ENCODE measurements at regions not wholly inside any gene's neighbourhood (a gene's known extent, or its start where the extent isn't known, plus 50 kb on each side); places are given as distances from the start of the nearest gene placed in this dataset.

DNA sequence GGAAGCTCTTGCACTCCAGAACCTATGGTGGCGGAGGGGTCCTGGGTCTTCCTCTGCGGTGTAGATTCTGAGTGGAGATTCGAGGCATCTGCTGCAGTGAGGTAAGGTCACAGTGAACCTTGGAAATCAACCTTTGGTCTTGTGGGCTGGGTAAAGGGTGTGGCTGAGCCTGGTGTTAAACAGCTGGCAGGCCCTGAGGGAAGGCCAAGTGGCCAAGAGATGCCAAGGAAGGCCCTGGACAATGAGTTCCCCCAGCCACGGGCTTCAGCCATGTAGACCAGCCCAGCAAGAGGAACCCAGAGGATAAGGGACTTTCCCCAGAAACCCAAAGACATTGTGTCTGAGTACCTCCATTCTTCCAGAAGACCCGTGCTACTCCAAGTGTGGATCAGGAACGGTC, 137.2 kb upstream of the ETS2 start:
- Histone ChIP-seq H3K9me3 (ENCODE audit: control insufficient read depth, low read length) (no peaks in the 10 kb centered on the region), H3K4me3 (ENCODE audit: extremely low read depth, insufficient read depth, low read length, poor library complexity, severe bottlenecking) (no peak overlapping the region), H3K4me1 (ENCODE audit: control insufficient read depth, insufficient read depth, low read length, poor library complexity, severe bottlenecking) (no peaks in the 10 kb centered on the region), H3K27ac (ENCODE audit: low read depth, low read length, severe bottlenecking) (no peak overlapping the region), H3K36me3 (ENCODE audit: control insufficient read depth, insufficient read depth, low read length) (no peaks in the 10 kb centered on the region)
- 89 to 91% methylated on average over 4 to 6 of the region's 6 CpGs for WGBS, 2 experiments (ENCODE audit: insufficient coverage in 2 of 2)

DNA sequence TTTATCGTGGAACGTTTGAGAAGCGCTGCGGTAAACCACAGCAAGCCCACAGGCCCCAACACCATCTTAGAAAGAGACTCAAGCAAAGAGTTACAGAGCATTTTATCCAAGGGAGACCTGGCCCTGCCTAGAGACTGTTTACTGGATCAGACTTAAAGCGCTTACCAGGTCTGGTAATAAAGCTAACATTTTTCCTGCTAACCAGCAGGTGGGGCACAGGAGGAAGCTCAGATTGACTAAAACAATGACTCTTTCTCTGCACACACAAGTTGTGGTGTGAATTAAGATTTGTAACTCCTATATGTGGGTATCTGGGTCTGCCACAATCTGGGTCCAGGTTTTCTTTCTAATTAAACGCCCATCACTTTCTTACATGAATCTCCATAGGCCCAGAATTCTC, 136.5 kb upstream of the ETS2 start:
- Histone ChIP-seq H3K4me3 (ENCODE audit: extremely low read depth, insufficient read depth, low read length, poor library complexity, severe bottlenecking) (no peak overlapping the region), H3K27ac (ENCODE audit: low read depth, low read length, severe bottlenecking) (no peak overlapping the region), H3K9me3 (ENCODE audit: control insufficient read depth, low read length) (no peaks in the 10 kb centered on the region), H3K36me3 (ENCODE audit: control insufficient read depth, insufficient read depth, low read length) (no peaks in the 10 kb centered on the region), H3K4me1 (ENCODE audit: control insufficient read depth, insufficient read depth, low read length, poor library complexity, severe bottlenecking) (no peaks in the 10 kb centered on the region)
- WGBS, 2 experiments (ENCODE audit: insufficient coverage in 2 of 2) = 83 to 88% methylated on average over 6 of the region's 6 CpGs

- H3K27ac ChIP-seq (ENCODE audit: low read depth, low read length, severe bottlenecking) = no peak overlapping the region
- no peaks in the 10 kb centered on the region for H3K36me3 ChIP-seq (ENCODE audit: control insufficient read depth, insufficient read depth, low read length)
- H3K4me3 ChIP-seq (ENCODE audit: extremely low read depth, insufficient read depth, low read length, poor library complexity, severe bottlenecking) = no peak overlapping the region
- no peaks in the 10 kb centered on the region for H3K9me3 ChIP-seq (ENCODE audit: control insufficient read depth, low read length)
- 98 to 100% methylated on average over 5 to 6 of the region's 7 CpGs for WGBS, 2 experiments (ENCODE audit: insufficient coverage in 2 of 2)
- H3K4me1 ChIP-seq (ENCODE audit: control insufficient read depth, insufficient read depth, low read length, poor library complexity, severe bottlenecking) = no peaks in the 10 kb centered on the region
These were observed 134.9 kb upstream of the ETS2 start for GRCh38 chr21:38670861-38671260.

DNA sequence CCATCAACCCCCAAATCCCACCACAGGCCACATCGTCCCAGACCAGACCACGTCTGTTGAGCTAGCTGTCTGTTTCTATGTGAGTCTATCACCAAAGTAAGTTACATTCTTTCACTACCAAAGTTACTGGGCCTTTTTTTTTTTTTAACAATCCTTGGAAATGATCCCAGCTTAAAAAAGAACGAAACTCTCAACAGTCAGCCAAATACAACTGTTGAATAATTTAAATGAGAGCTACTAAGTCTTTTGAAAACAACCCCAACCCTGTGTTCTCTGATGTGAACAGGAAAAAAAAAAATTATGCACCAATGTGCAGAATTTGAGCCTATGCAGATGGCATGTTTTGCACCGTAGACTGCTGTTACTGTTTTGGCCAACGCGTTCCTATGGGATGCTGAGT, 134.0 kb upstream of the ETS2 start:
- Histone ChIP-seq H3K4me1 (ENCODE audit: control insufficient read depth, insufficient read depth, low read length, poor library complexity, severe bottlenecking) (no peaks in the 10 kb centered on the region), H3K4me3 (ENCODE audit: extremely low read depth, insufficient read depth, low read length, poor library complexity, severe bottlenecking) (no peak overlapping the region), H3K9me3 (ENCODE audit: control insufficient read depth, low read length) (no peaks in the 10 kb centered on the region), H3K27ac (ENCODE audit: low read depth, low read length, severe bottlenecking) (no peak overlapping the region), H3K36me3 (ENCODE audit: control insufficient read depth, insufficient read depth, low read length) (no peaks in the 10 kb centered on the region)
- WGBS, 2 experiments (ENCODE audit: insufficient coverage in 2 of 2) = no CpG with 5 or more reads among the region's 6 CpGs

DNA sequence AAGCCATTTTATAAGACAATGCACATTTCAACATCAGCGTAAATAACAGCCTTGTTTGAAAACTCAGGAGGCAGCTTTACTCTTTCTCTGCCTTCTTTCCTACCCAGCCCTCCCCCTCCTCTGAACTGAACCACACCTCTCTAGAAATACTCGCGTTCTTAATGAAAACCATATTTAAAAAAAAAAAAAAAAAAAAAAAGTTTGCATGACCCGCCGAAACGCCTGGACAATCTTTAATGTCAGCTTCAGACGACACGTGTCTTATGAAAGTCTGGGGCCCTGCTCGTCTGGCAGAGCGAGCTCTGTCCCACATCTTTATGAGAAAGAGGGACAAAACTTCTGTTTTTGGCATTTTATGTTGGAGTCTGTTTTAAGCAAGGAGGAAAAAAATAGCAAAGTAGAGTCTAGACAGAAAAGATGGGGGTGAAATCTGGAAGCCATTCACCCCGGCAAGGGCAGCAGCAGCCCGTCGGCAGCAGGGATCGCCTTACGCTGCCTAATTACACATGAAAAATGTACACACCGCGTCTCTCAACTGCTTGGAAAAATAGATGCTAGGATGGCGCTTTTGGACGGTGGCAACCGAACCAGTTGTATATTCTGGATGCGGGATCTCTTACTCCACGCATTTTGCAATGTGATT, 130.4 kb upstream of the ETS2 start:
- Histone ChIP-seq H3K9me3 (ENCODE audit: control insufficient read depth, low read length) (no peaks in the 10 kb centered on the region), H3K36me3 (ENCODE audit: control insufficient read depth, insufficient read depth, low read length) (no peaks in the 10 kb centered on the region), H3K27ac (ENCODE audit: low read depth, low read length, severe bottlenecking) (no peak overlapping the region), H3K4me3 (ENCODE audit: extremely low read depth, insufficient read depth, low read length, poor library complexity, severe bottlenecking) (no peak overlapping the region), H3K4me1 (ENCODE audit: control insufficient read depth, insufficient read depth, low read length, poor library complexity, severe bottlenecking) (peaks cover 9% of the 10 kb centered on the region)
- 89 to 93% methylated on average over 18 to 19 of the region's 22 CpGs for WGBS, 2 experiments (ENCODE audit: insufficient coverage in 2 of 2)

DNA sequence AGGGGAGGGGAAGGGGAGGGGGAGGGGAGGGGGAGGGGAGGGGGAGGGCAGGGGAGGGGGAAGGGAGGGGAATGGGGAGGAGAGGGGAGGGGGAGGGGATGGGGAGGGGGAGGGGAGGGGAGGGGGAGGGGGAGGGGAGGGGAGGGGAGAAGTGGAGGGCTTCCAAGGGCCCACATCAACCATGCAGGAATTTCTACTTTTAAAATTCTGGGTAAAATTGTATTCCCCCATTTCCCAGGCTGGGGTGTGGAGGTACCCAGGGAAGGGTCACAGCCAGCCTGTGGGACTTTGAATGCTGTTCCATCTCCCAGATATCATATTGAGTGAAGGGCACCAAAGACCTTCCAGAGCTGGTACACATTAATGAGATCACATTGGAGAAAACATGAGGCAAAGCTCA, 126.9 kb upstream of the ETS2 start:
- Histone ChIP-seq H3K4me1 (ENCODE audit: control insufficient read depth, insufficient read depth, low read length, poor library complexity, severe bottlenecking) (peaks cover 9% of the 10 kb centered on the region), H3K27ac (ENCODE audit: low read depth, low read length, severe bottlenecking) (no peak overlapping the region), H3K4me3 (ENCODE audit: extremely low read depth, insufficient read depth, low read length, poor library complexity, severe bottlenecking) (no peak overlapping the region), H3K36me3 (ENCODE audit: control insufficient read depth, insufficient read depth, low read length) (no peaks in the 10 kb centered on the region), H3K9me3 (ENCODE audit: control insufficient read depth, low read length) (no peaks in the 10 kb centered on the region)

DNA sequence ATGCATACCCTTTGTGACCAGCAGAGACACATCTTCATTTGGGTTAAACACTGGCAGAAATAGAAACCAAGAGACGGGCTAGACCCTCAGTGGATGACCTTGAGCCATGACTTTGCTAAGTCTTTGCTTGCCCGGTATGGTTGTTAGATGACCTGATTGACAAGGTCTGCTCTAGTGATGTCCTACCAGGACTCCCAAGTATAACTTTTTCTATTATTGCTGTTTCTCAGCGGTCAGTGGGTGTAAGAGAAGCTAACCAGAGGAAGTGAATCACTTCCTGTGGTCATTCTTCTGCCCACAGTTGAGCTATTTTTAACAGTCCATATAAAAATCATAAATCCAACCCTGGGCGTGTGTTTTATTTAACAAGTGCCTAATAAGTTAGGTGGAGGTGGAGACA, 126.2 kb upstream of the ETS2 start:
- WGBS, 2 experiments (ENCODE audit: insufficient coverage in 2 of 2) = 91 to 100% methylated on average over 1 to 3 of the region's 4 CpGs
- H3K27ac ChIP-seq (ENCODE audit: low read depth, low read length, severe bottlenecking) = no peak overlapping the region
- H3K4me3 ChIP-seq (ENCODE audit: extremely low read depth, insufficient read depth, low read length, poor library complexity, severe bottlenecking) = no peak overlapping the region
- no peaks in the 10 kb centered on the region for H3K36me3 ChIP-seq (ENCODE audit: control insufficient read depth, insufficient read depth, low read length)
- H3K4me1 ChIP-seq (ENCODE audit: control insufficient read depth, insufficient read depth, low read length, poor library complexity, severe bottlenecking) = peaks cover 9% of the 10 kb centered on the region
- H3K9me3 ChIP-seq (ENCODE audit: control insufficient read depth, low read length) = no peaks in the 10 kb centered on the region

DNA sequence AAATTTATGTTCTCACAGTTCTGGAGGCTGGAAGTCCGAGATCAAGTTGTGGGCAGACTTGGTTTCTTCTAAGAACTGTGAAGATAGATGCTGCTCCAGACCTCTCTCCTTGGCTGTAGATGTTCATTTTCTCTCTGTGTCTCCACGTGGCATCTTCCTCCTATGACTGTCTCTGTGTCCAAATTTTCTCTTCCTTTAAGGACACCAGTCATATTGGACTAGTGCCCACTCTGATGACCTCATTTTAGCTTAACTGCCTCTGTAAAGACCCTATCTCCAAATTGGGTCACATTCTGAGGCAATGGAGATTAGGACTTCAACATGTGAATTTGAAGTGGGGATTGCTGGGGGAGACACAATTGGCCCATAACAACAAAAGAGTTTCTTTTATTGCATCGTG, 125.3 kb upstream of the ETS2 start:
- Histone ChIP-seq H3K36me3 (ENCODE audit: control insufficient read depth, insufficient read depth, low read length) (no peaks in the 10 kb centered on the region), H3K4me3 (ENCODE audit: extremely low read depth, insufficient read depth, low read length, poor library complexity, severe bottlenecking) (no peak overlapping the region), H3K27ac (ENCODE audit: low read depth, low read length, severe bottlenecking) (no peak overlapping the region), H3K9me3 (ENCODE audit: control insufficient read depth, low read length) (no peaks in the 10 kb centered on the region), H3K4me1 (ENCODE audit: control insufficient read depth, insufficient read depth, low read length, poor library complexity, severe bottlenecking) (peaks cover 9% of the 10 kb centered on the region)
- 68 to 91% methylated on average over 2 of the region's 3 CpGs for WGBS, 2 experiments (ENCODE audit: insufficient coverage in 2 of 2)

DNA sequence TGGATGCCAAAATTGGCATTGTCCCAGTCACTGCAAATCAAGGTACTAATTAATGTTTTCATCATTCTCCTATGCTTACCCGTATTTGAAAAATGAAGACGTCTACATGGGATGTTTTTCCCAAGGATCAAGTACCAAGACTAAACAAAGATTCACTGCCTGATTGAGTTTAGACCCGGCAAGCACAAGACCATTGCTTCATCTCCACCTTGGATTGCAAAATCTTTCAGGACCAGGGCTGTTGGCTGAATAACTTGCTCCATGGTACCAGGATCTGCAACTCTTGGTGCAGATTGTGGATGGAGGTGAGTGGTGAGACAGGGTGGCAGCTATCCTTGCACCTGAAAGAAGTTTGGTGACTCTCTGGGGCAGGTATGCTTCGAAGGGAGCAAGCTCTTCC, 122.5 kb upstream of the ETS2 start:
- WGBS, 2 experiments (ENCODE audit: insufficient coverage in 2 of 2) = 83 to 97% methylated on average over 4 of the region's 4 CpGs
- Histone ChIP-seq H3K9me3 (ENCODE audit: control insufficient read depth, low read length) (no peaks in the 10 kb centered on the region), H3K4me1 (ENCODE audit: control insufficient read depth, insufficient read depth, low read length, poor library complexity, severe bottlenecking) (peaks cover 9% of the 10 kb centered on the region), H3K4me3 (ENCODE audit: extremely low read depth, insufficient read depth, low read length, poor library complexity, severe bottlenecking) (no peak overlapping the region), H3K36me3 (ENCODE audit: control insufficient read depth, insufficient read depth, low read length) (no peaks in the 10 kb centered on the region), H3K27ac (ENCODE audit: low read depth, low read length, severe bottlenecking) (no peak overlapping the region)

GRCh38 chr21:38688068-38688467, 117.7 kb upstream of the ETS2 start:
- WGBS, 2 experiments (ENCODE audit: insufficient coverage in 2 of 2) = 97 to 100% methylated on average over 3 to 4 of the region's 5 CpGs

DNA sequence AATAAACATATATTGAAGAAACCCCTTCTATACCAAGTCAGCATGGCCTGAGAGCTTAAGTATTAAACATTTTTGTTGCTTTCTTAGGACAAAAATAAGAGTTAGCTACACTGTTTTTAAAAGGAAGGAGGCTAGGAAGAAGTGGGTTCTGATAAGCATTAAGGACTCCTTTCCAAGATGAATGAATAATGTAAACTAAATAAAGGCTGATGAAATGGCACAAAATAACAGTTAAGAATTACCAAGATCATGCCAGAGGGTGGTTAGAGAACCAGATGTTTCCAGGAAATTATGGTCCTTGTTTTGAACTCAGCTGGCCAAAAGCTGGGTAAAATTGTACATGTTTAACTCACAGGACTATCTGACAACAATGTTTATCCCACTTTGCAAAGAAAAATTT, 114.1 kb upstream of the ETS2 start:
- no peak overlapping the region for H3K27ac ChIP-seq (ENCODE audit: low read depth, low read length, severe bottlenecking)
- H3K4me1 ChIP-seq (ENCODE audit: control insufficient read depth, insufficient read depth, low read length, poor library complexity, severe bottlenecking) = no peaks in the 10 kb centered on the region
- H3K36me3 ChIP-seq (ENCODE audit: control insufficient read depth, insufficient read depth, low read length) = no peaks in the 10 kb centered on the region
- H3K4me3 ChIP-seq (ENCODE audit: extremely low read depth, insufficient read depth, low read length, poor library complexity, severe bottlenecking) = no peak overlapping the region
- H3K9me3 ChIP-seq (ENCODE audit: control insufficient read depth, low read length) = no peaks in the 10 kb centered on the region

More at GRCh38 chr21:38688068-38688467, 117.7 kb upstream of the ETS2 start:
- Histone ChIP-seq H3K27ac (ENCODE audit: low read depth, low read length, severe bottlenecking) (no peak overlapping the region), H3K4me1 (ENCODE audit: control insufficient read depth, insufficient read depth, low read length, poor library complexity, severe bottlenecking) (no peaks in the 10 kb centered on the region), H3K4me3 (ENCODE audit: extremely low read depth, insufficient read depth, low read length, poor library complexity, severe bottlenecking) (no peak overlapping the region), H3K9me3 (ENCODE audit: control insufficient read depth, low read length) (no peaks in the 10 kb centered on the region), H3K36me3 (ENCODE audit: control insufficient read depth, insufficient read depth, low read length) (no peaks in the 10 kb centered on the region)
